NCI-H526 treated with DMSO at 0.1 percent for 48 hours (cell line): ENCODE measurements at regions not wholly inside any gene's neighbourhood (a gene's known extent, or its start where the extent isn't known, plus 50 kb on each side); places are given as distances from the start of the nearest gene placed in this dataset.

Experiments used
- DNase-seq: peaks from one replicate; lab custom pipeline; 2025; lab: John Stamatoyannopoulos, UW

DNA sequence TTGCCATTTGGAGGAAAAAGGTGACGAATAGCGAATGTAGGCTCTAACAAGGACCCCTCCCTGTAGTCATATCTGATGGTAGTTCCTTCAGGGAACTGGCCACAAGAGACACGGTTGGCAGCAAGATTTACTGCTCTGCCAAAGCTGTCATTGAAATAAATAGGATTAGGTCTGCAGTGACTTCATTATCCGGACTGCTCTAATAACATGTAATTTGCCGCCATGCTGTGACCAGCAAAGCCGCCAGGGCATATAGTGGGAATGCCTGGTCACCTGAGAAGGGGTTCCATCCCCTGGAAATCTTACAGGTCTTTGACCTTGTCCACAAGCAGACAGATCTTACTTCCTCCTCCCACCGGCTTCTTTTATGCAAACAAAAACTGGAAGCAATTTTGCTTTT is 59.4 kb upstream of the LAPTM4A start:
- DNase-seq = no peak

GRCh38 chr2:20110383-20110782 is 59.0 kb upstream of the LAPTM4A start:
- DNase-seq = no peak

DNA sequence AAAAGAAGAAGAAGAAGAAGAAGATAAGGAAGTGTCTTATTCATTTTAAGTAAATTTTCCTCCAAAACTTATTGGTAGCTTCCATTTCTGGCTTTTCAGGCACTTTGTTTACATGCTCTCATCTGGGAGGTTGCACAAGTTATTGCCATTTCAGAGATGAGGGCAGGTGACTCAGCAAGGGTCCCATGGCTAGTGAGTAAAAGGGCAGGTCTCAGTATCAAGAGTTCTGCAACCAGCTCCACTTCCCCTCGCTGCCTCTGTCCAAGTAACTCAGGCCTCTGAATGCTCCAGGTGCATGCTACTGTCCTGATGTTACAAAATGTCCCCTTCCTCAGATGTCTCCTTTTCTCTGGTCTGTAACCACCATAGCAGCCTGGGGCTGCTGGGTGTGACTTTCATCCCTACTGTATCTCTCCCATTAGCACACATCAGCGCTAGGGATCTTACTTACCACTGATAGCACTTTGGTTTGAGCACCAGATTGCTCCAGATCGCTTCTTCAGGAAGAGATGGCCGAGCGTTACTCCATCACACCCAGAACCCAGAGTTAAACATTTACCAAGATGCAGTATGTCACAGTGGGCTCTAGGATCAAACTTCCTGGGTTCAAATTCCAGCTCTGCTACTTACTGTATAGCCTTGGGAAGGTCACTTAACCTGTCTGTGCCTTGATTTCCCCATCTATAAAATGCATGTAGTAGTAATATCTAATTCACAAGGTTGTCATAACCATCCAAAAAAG is 57.4 kb upstream of the LAPTM4A start:
- DNase-seq = no peak

DNA sequence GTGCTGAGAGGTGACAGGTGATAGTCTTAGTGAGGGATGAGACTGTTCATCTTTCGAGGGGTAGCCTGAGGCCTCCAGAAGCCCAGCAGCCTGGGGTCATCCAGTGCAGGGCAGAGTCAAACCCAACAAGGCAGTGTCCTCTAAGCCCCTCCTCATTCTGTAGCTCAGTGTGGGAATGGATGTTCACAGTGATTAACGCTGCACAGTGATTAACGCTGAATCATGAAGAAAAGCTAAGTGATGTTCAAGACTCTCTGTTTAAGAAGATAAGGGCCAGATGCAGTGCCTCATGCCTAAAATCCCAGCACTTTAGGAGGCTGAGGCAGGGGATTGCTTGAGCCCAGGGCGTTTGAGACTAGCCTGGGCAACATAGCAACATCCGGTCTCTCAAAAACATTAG is 56.3 kb upstream of the LAPTM4A start:
- no peak for DNase-seq

GRCh38 chr2:20107352-20107751 is 55.9 kb upstream of the LAPTM4A start:
- no peak for DNase-seq

GRCh38 chr2:20106746-20107145 is 55.3 kb upstream of the LAPTM4A start:
- peak; percentile 15 for DNase-seq

GRCh38 chr2:20104900-20105545 is 53.6 kb upstream of the LAPTM4A start:
- no peak for DNase-seq

DNA sequence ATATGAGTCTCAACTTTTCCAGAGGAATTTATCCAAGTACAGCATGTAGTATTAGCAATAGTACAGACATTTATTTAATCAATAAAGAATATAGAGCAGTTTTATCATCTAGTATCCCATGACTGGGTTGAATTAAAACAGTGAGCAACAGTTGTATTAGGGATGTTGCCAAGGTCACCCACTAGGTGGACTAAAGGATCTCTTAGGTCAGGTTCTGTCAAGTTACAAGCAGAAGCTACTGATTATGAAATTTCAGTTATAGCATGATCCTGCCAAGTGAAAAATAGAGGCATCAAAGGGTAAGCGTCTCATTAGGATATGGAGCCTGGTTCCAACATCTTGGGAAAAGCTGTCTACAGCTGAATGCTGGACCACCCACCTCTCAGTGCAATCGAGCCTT is 52.1 kb upstream of the LAPTM4A start:
- DNase-seq = peak; percentile 12
